Activated CD4-positive, alpha-beta T cell treated with anti-CD3 and anti-CD28 coated beads, Interleukin-10, Interleukin-2, amounts not matched to agents 100 ng/mL and 50 ng/mL, durations not matched to agents 16 hours and 8 hours (primary cell): ENCODE measurements at regions not wholly inside any gene's neighbourhood (a gene's known extent, or its start where the extent isn't known, plus 50 kb on each side); places are given as distances from the start of the nearest gene placed in this dataset.
"Not testable (repeated sequence)": the region's sequence is repeated elsewhere in the genome, so short reads cannot be mapped to it uniquely, and the experiment has no call there.

Experiments
- DNase-seq: peaks from one replicate; pipeline ENCODE4 v3.0.0-alpha.2; 2020

DNA sequence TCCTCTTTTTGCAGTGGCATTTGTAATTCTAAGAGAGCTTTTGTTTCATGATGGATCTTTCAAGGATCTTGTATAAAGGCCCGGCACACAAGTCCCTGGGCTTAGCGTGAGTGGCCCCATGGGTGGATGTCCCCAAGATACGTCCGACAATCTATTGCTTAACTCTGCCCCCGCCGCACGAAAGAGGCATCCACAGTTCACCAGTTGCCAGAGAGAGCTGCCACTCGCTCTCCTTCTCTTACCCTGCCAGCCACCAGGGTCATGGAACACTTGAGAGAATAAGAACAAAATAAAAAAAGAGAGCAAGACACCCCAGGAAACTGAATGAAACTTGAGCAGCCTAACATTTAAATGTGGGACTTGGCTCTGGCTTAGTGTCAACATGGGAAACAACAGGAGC, 92.3 kb downstream of the CTAGE1 start:
- DNase-seq = no peak

DNA sequence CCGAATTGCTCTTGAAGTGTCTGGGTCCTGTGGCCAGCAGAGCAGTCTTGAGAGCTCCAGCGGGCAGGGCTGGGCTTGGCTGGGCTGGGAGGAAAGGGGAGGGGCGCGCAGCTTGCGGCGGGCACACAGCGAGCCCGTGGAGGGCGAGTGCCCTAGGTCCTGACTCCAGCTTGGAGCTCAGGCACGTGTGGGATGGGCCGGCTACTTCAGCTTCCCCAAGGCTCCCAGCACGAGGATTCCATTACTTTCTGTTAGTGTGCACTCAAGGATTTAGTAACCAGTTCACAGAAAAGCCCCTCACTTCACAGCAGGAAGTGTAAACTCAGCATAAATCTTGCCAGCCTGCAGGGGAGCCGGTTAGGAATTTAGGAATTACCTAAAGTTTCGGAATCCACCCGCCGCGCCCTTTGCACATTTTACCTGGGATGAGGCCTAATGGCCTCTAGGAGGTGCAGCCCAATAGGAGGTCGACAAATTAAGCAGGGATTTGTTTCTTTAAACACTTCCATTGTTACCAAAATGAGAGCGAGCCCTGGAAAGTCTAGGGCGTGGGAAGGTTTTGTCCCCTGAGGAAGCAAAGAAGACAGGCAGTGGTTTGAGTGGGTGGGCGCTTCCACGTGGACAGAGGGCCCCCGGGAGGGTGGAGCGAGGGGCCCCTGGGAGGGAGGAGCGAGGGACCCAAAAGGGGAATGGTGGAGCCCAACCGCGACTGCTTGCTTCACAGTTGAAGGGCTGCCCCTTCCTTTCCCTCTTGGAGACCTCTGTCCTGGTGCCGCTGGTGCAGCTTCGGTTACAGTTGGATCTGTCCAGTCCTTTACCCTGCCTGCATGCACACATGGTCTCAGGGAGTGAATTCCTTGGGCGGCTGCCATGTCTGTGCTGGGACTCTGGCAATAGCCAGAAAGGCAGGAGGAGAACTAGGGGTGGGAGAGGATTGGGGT, 93.3 kb downstream of the CTAGE1 start:
- no peak for DNase-seq

DNA sequence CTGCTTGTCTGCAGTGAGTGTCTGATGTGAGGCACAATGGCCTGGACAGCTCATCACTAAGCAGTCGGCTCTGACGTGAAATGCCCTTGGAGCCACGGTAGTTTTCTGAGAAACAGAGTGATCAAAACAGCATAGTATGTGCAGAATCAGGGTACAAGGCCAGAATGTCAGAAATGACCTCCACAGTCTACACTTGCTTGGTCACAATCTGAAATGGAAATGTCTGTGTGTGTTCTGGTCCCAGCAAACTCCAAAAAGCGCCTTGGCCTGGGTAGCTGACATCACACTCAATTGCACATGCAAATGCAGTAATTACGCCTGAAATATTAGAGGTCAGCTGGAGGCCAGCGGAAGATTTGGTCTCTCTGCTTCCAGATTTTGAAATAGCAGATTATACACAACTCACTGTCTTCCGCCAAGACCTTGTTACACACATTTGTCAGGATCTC, 95.4 kb downstream of the CTAGE1 start:
- no peak for DNase-seq

DNA sequence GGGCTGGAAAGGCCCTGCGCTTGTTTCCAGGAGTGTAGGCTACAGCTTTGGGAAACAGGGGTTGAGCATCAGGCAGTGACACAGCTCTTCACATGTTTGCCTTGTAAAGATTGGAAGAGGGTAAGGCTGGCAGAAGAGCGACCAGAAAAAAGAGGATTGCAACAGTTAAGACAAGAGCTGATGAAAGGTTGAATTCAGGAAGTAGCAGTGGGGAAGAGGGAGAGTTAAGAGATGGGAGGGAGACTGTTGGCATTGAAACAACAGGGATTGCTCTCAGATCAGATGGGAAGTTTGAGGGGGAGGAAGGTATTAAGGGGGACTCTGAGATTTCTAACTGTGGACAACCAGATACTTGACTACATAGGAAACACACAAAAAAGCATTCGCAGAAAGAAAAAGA, 96.9 kb downstream of the CTAGE1 start:
- DNase-seq = no peak

DNA sequence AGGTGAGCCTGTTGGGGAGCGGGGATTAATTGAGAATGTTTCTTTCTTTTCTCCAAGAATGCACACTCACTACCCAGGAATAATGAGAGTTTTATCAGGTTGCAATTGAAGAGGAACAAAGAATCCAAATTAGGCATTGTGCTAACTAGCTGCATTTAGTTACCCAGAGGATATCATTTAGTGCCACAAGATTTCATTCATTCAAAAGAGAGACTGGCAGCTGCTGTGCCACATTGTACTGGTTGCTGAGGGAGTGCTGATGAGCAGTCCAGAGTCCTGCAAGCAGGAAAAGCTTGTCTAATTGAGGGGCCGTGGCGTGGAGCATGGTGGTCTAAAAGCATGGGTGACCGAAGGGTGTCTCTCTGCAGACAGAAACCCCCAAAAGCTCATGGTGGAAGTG, 97.6 kb downstream of the CTAGE1 start:
- DNase-seq = no peak

DNA sequence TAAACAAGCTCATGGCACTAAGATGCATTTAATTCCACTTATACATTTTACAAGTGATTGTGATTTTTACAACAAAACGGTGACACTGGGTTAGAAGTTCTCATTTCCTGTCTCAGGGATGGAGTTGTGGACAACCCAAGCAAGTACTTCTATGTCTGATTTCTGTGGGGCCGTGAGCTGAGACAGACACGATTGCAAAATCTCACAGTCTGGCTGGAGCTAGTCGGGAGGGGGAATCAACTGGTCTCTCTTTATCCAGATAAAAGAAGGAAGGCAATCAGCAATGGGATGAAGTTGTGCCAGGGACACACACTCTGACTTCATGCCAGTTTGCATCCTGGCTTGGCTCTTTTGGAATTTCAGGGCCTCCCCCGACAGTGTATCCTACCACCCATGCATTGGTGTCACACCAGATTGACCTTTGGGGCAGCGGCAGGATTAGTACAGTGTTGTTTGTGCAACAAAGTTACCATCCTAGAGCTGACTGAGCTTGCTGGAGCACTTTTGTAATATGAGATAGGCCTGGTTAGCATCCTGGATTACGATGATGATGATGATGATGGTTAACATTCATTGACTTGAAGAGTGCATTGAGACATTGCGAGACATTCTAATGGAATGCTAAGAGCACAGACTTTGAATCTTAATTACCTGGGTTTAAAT, 98.8 kb downstream of the CTAGE1 start:
- DNase-seq = no peak

DNA sequence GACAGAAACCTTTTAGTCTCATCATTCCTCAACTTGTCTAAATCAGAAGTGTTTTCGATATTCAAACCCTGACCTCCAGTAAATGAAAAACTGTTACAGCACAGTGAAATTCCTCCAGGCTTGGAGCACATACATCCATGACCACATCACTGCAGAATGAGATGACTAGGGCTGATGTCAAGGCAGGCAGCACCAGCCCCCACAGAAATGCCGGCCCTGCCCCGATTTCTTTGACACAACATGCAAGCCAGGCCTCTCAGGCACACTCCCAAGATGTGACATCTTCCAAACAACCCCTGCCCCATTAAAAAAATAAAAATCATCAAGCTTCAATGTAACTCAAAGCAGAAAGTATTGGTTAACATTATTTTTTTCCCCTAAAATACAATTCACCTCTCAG, 103.3 kb downstream of the CTAGE1 start:
- no peak for DNase-seq

DNA sequence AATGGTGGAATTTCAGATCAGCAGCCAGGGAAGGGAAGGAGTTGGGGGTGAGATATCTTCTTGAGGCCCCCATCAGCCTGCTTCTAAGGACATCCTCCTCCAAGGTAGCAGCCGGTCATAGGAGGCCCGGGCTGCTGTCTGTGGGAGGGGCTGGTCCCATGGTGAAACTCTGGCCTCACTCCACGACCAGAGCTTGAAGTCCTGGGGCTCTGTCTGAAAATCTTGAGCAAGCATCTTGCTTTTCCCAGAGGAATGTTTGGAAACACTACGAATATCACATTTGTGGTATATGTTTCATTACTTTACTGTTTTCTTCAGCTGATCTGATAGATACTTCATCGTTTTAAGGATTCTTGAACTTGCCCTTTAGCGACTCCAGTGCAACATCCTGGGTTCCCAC, 103.7 kb downstream of the CTAGE1 start:
- no peak for DNase-seq

DNA sequence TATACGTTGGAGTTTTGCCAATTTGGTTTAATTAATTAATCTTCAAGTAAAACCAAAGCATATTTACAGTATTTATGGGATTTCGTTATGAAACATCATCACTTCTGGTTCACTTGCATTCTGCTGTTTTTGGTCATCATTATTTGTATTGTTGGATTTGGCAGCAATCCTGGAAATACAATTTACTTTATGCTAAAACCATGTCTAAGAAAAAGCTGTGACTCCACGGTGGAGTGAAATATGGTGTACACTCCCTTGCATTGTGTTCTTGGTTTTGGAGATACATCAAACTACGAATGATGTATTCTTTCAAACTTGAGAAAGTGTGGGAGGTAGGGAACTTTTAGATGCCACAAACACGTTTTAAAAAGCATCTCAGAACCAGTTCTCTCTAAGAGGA, 106.4 kb downstream of the CTAGE1 start:
- DNase-seq = no peak

DNA sequence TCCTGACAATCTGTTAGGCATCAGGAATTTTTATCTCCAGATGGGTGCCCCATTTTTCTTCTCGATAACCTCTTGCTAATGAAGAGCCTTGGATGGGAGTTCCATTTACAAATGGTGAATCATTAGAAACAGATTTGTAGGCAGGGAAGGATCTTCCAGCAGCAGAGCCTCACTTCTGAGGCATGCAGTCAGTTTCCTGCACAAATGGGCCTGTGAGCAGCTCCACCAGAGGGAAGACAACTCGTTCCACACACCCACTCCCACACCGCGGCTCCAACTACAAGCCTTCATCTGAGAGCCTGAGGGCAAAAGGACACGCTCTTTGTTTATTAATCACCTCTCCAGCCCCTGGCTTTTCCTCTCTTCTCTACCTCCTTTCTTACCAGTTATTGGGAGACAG, 108.5 kb downstream of the CTAGE1 start:
- no peak for DNase-seq

DNA sequence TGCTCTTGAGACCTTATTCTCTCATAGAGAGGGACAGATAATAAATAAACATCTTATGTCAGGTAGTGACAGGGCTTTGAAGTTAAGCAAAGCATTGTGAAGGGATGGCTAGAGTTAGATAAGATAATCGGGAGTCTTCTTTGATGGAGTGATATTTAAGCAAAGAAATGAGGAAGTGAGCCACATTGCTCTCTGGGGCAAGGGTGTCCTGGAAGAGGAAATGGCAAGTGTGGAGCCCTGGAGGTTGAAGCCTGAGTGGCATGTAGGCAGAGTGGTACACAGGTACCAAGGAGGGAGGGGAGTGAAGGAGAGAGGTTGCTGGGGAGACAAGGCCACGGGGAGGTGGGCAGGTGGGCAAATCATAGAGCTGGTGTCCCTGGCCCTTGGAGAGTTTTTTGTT, 110.2 kb downstream of the CTAGE1 start:
- DNase-seq = no peak

DNA sequence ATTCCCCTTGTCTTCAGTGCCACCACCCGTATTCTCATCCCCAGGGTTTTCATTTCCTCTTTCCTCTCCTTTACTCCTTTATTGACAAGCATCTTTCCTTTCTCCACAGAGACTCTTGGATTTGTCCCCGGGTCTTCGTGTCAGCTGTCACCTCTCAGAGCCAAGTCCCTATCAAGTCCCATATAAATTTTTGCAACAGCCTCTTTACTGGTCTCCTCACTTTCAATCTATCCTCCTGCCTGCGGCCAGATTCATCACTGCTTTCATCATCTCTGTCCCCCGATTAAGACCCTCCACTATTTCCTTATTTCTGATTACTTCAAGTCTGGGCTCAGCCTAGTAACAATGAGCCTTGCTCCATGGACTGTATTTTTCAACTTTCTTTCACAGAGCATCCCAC, 113.8 kb downstream of the CTAGE1 start:
- no peak for DNase-seq

DNA sequence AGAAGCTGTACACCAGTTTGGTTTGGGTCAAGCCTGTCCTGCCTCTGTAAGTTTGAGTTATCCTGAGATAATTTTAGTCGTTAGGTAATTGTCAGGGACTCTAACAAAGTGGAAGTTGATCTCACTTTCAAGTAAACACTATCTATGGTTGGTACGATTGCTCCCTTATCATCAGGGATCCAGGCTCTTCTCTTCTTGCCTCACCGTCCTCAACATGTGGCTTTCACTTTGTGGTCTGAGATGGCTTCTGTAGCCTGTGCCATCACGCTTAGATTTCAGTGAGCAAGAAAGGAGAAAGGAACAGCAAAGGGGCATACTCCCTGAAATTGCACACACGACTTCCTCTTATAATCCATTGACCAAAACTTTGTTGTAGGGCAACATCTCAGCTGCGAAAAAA, 115.6 kb downstream of the CTAGE1 start:
- no peak for DNase-seq

DNA sequence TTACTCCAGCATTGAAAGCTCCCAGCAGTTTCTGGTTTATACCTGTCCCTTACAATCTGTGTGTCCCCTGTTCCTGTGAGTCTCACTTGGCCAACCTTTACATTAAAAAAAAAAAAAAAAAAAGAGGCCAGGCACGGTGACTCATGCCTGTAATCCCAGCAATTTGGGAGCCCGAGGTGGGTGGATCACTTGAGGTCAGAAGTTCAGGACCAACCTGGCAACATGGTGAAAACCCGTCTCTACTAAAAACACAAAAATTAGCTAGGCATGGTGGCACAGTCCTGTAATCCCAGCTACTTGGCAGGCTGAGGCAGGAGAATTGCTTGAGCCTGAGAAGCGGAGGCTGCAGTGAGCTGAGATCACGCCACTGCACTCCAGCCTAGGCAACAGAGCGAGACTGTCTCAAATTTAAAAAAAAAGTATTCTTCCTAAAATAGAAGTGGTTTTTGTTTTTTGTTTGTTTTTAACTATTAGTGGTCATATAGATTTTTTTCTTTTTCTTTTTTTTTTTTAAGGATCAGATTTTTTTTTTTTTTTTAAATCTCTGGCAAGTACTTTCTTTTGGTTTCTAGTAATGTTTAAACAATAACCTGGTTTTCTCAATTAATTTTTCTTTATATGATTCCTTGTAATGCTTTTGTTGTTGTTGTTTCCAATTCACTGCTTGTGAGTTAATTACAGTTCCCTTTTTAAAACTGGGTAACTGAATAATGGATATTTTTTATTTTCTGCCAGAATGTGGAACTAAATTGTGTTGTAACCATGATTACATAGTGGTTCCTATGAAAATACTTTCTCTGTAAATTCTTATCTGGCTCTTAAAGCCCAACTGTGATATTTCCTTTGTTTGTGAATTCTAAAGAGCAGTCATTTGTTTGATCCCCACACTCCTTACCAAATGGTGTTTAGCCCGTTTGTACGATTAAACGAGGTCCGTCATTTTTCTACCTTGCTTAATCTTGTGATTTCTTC, 116.8 kb downstream of the CTAGE1 start:
- no peak for DNase-seq

DNA sequence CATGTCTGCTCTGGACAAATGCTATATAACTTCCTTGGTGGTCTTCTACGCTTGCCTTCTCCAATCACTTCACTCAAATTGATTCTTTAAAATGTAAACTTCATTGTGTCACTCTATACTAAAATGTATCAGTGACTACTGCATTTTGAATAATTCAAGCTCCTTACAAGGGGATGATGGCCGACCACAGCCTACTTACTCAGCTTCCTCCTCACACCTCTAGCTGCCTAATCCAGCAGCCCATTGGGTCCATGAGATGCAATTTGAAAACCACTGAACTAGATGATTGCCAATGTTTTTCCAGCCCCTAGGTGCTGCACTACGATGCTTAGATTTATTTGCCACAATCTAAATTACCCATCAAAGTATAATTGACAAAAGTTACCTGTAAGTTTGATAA, 120.7 kb downstream of the CTAGE1 start:
- no peak for DNase-seq

DNA sequence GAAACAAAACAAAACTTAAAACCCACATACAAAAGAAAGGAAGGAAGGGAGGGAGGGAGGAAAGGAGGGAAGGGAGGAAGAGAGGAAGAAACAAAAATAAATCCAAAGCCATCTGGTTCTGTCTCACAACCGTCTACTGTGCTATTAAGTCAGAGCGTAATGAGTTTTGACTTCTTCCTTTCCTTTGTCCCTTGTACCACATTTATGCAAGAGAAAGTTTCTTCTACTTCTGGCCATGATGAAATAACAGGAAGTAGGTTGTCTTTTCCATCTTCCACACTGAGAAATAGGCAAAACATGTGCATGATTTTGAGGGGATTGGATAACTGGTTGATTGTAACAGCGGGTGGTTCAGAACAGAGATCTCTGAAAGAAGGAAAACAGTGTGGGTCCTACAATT, 121.4 kb downstream of the CTAGE1 start:
- no peak for DNase-seq

DNA sequence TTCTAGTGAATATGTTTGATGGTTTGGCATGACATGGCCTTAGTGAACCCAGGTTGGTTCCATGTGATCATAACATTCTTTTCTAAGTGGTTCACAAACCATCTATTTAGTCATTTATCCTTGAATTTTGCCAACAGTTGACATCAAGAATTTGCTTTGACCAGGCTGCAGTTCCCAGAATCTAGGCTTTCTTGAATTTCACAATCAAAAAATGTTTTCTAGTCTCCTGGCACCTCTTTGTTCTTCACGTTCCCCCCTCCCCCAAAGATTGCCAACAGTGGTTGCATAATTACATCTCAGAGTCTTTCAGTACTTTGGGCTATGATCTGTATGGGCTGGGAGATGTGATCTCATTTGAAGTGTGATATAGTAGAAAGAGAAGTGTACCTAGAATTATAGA, 124.0 kb downstream of the GATA6 start:
- DNase-seq = no peak

DNA sequence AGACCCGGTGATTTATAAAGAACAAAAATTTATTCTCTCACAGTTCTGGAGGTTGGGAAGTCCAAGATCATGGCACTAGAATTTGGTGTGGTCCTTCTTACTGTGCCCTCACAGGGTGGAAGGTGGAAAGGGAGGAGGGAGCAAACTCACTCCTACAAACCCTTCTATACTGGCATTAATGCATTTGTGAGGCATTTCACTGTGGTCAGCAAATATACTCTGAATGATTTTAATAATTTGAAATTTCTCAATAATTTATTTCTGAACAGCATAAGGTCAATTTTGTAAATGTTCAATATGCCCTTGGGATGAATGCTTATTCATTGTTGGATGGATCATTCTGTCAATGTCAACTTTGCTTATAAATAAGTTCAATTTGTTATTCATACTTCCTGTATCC, 120.6 kb downstream of the GATA6 start:
- DNase-seq = no peak

DNA sequence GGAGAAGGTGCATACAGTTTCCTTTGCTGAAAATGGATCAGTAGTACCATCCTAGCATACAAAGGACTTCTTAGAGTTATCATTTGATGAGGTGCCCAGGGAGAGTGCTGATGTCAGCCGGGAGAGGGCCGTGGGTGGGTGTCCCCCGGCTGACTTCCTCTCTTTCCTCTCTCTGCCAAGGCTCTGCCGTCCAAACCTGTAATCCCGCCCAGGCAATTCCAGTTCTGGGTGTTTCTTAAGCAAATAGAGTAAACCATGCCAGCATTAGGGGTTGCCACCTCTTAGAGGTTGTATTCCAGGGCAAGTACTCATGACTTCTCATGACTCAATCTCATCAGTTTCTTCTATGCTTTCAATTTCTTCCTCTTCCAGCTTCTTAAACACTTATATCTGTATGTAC, 117.2 kb downstream of the GATA6 start:
- DNase-seq = no peak

DNA sequence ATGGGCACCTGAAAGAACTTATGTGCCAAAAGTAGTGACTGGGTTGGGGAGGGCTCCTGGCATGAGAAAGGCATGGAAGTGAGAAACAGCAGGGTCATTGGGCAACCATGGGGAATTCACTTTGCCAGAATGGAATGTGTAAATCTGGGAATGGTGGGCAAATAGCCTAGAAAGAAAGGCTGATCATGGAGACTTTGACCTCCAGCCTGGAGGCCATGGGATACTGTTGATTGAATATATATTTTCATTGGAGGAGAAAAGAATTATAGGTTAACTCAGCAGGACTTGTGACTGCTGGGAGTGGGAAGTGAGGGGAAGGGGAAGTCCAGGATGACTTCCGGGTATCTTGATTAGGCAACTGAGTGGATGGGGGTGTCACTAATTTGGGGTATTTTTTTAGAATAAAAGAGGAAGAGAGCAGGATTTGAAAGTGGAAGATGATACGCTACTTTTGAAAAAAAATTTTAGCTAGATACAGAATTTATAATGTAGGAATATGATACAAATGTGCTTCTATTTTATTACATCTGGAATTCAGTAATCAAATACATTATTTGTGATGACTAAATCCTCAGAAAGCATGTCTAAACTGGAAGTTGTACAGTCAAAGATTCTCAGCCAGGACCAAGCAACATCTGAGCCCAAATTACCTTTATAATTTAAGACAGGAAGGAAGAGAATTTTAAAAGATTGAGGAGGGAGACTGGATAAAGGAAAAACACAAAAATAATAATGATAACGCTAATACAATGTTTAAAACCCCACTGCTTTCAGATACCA, 116.2 kb downstream of the GATA6 start:
- no peak for DNase-seq

DNA sequence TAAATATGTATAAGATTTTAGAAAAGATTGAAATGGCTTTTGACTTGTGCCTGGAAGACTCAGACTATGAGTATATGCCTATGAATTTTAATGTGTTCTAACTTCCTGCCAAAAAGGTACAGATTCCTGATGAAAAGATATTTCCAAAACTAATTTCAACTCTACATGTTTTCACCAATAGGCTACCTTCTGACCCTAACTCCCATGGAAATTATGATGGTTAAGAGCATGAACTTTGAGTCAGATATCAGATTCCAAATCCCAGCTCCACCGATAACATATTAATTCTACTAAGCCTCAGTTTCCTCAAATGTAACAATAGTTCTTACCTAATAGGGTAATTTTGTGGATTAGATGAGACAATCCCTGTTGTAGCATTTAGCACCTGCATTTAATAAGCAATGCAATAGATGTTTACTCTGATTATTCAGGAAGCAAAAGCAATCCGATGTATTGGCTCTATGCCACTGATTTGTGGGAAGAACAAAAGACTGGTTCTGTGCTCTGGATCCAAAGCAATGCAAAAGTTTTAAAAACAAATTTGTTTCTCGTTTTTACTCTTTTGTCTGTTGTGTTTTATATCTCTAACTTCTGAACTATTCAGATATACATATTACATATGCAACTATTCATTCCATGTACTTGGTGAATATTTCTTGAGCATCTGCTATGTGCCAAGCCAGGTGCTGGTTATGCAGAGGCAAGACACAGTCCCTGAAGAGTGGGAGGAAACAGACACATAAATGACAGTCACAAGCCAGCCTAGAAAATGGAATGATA, 115.4 kb downstream of the GATA6 start:
- DNase-seq = no peak

DNA sequence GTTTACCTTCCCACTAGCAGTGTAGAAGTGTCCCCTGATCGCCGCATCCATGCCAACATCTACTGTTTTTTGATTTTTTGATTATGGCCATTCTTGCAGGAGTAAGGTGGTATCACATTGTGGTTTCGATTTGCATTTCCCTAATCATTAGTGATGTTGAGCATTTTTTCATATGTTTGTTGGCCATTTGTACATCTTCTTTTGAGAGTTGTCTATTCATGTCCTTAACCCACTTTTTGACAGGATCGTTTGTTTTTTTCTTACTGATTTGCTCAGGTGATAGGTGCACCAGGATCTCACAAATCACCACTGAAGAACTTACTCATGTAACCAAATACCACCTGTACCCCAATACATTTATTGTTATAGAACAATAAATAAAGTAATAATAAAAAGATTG, 114.5 kb downstream of the GATA6 start:
- DNase-seq = not testable (repeated sequence)
